Osteocyte (in vitro differentiated cells): ENCODE measurements at regions not wholly inside any gene's neighbourhood (a gene's known extent, or its start where the extent isn't known, plus 50 kb on each side); places are given as distances from the start of the nearest gene placed in this dataset.

ENCODE experiments used
- DNase-seq: peaks from one replicate; pipeline ENCODE4 v3.0.0; 2021; ENCODE audit warnings: mixed read lengths; ENCODE audit not compliant: unreplicated experiment; ENCODE audit errors: extremely low spot score
- H3K27ac Mint-ChIP-seq: one replicate; pipeline ENCODE4 v1.8.0; 2021; ENCODE audit warnings: mild to moderate bottlenecking, mixed read lengths; ENCODE audit not compliant: unreplicated experiment
- H3K27me3 Mint-ChIP-seq: one replicate; pipeline ENCODE4 v1.8.0; 2021; ENCODE audit warnings: mixed read lengths; ENCODE audit not compliant: unreplicated experiment
- H3K36me3 Mint-ChIP-seq: one replicate; pipeline ENCODE4 v1.8.0; 2021; ENCODE audit warnings: mixed read lengths; ENCODE audit not compliant: unreplicated experiment
- H3K4me1 Mint-ChIP-seq: one replicate; pipeline ENCODE4 v1.8.0; 2021; ENCODE audit warnings: mixed read lengths; ENCODE audit not compliant: unreplicated experiment
- H3K4me3 Mint-ChIP-seq: one replicate; pipeline ENCODE4 v1.8.0; 2021; ENCODE audit warnings: mild to moderate bottlenecking, moderate library complexity, mixed read lengths; ENCODE audit not compliant: unreplicated experiment
- H3K9me3 Mint-ChIP-seq: one replicate; pipeline ENCODE4 v1.8.0; 2021; ENCODE audit warnings: mixed read lengths; ENCODE audit not compliant: unreplicated experiment
- CTCF ChIP-seq: fragments of 200-600 bp; sonication (generic); IDR thresholded peaks from 2 replicates; pipeline ENCODE4 v1.5.0; 2021; ENCODE audit warnings: antibody characterized with exemption, mild to moderate bottlenecking, moderate library complexity

GRCh38 chr5:146254223-146254622, 50.8 kb downstream of the RBM27 start:
- no peaks in the 10 kb centered on the region for H3K4me1 Mint-ChIP-seq
- no peak for DNase-seq
- no peak for TF ChIP-seq CTCF
- H3K36me3 Mint-ChIP-seq: peaks cover 36% of the 10 kb centered on the region
- no peaks in the 10 kb centered on the region for H3K27me3 Mint-ChIP-seq
- no peak overlapping the region for H3K27ac Mint-ChIP-seq
- no peak overlapping the region for H3K4me3 Mint-ChIP-seq
- H3K9me3 Mint-ChIP-seq: no peaks in the 10 kb centered on the region

GRCh38 chr5:146273109-146273508, 65.5 kb upstream of the POU4F3 start:
- TF ChIP-seq CTCF: no peak
- no peaks in the 10 kb centered on the region for H3K4me1 Mint-ChIP-seq
- DNase-seq: no peak
- H3K9me3 Mint-ChIP-seq: no peaks in the 10 kb centered on the region
- H3K27ac Mint-ChIP-seq: no peak overlapping the region
- H3K36me3 Mint-ChIP-seq: peaks cover 31% of the 10 kb centered on the region
- H3K27me3 Mint-ChIP-seq: no peaks in the 10 kb centered on the region
- no peak overlapping the region for H3K4me3 Mint-ChIP-seq

- Mint-ChIP-seq H3K4me1 (peaks cover 14% of the 10 kb centered on the region), H3K27ac (peak overlapping the region; percentile 80), H3K4me3 (no peak overlapping the region), H3K27me3 (no peaks in the 10 kb centered on the region), H3K36me3 (peaks cover 18% of the 10 kb centered on the region), H3K9me3 (no peaks in the 10 kb centered on the region)
- no peak for DNase-seq
- no peak for TF ChIP-seq CTCF
Observed at GRCh38 chr5:146283344-146283761, 55.3 kb upstream of the POU4F3 start.

- TF ChIP-seq CTCF: no peak
- no peak for DNase-seq
- H3K9me3 Mint-ChIP-seq: no peaks in the 10 kb centered on the region
- H3K4me1 Mint-ChIP-seq: peaks cover 14% of the 10 kb centered on the region
- H3K36me3 Mint-ChIP-seq: peaks cover 18% of the 10 kb centered on the region
- H3K27me3 Mint-ChIP-seq: no peaks in the 10 kb centered on the region
- H3K4me3 Mint-ChIP-seq: no peak overlapping the region
- H3K27ac Mint-ChIP-seq: peak overlapping the region; percentile 58
Observed at GRCh38 chr5:146284016-146284415, 54.6 kb upstream of the POU4F3 start.
